DND-41 (cell line): ENCODE measurements at regions not wholly inside any gene's neighbourhood (a gene's known extent, or its start where the extent isn't known, plus 50 kb on each side); places are given as distances from the start of the nearest gene placed in this dataset.
"Not testable (repeated sequence)": the region's sequence is repeated elsewhere in the genome, so short reads cannot be mapped to it uniquely, and the experiment has no call there.

Experiments used
- ATAC-seq: fragments of 200-7000 bp; cut with Tn5 transposase; 3 replicates; pipeline ENCODE4 v1.9.1; 2021; ENCODE audit warnings: low read depth; ENCODE audit not compliant: insufficient read depth
- DNase-seq: peaks from one replicate; pipeline ENCODE4 v3.0.0-alpha.2; 2020
- H2AFZ ChIP-seq: 2 replicates; pipeline ENCODE4 v1.6.0; 2012; ENCODE audit warnings: low read depth, low read length
- H3K27ac ChIP-seq: 2 replicates; pipeline ENCODE4 v1.5.1; 2012; ENCODE audit warnings: low read length, inconsistent platforms
- H3K27me3 ChIP-seq: fragments of 200-600 bp; sonication (generic); 2 replicates; pipeline ENCODE4 v1.6.0; 2012; ENCODE audit warnings: low read length, mild to moderate bottlenecking, inconsistent platforms; ENCODE audit not compliant: insufficient read depth, poor library complexity
- H3K36me3 ChIP-seq: 2 replicates; pipeline ENCODE4 v1.5.1; 2012; ENCODE audit warnings: low read length, inconsistent platforms; ENCODE audit not compliant: insufficient read depth
- H3K4me1 ChIP-seq: 2 replicates; pipeline ENCODE4 v1.5.1; 2012; ENCODE audit warnings: mild to moderate bottlenecking, low read length; ENCODE audit not compliant: insufficient read depth
- H3K4me2 ChIP-seq: 2 replicates; pipeline ENCODE4 v1.6.0; 2012; ENCODE audit warnings: mild to moderate bottlenecking, moderate library complexity, low read length, inconsistent platforms; ENCODE audit not compliant: insufficient read depth
- H3K4me3 ChIP-seq, 2 experiments: fragments of 200-600 bp in 1 of 2; shearing (Covaris generic) in 1 of 2; 2 replicates each; pipeline ENCODE4 v1.5.1; 2012 to 2016; ENCODE audit warnings: inconsistent platforms in 2 of 2, low read length in 2 of 2, mild to moderate bottlenecking in 2 of 2, low read depth in 1 of 2, moderate library complexity in 1 of 2
- H3K79me2 ChIP-seq: 2 replicates; pipeline ENCODE4 v1.6.0; 2012; ENCODE audit warnings: low read length, inconsistent platforms; ENCODE audit not compliant: insufficient read depth
- H3K9ac ChIP-seq: 2 replicates; pipeline ENCODE4 v1.6.0; 2012; ENCODE audit warnings: low read depth, mild to moderate bottlenecking, inconsistent platforms, low read length, moderate library complexity
- H3K9me3 ChIP-seq: 2 replicates; pipeline ENCODE4 v1.5.1; 2012; ENCODE audit warnings: low read length, moderate library complexity, mild to moderate bottlenecking, inconsistent platforms; ENCODE audit not compliant: insufficient read depth, severe bottlenecking
- H4K20me1 ChIP-seq: 2 replicates; pipeline ENCODE4 v1.6.0; 2012; ENCODE audit warnings: low read length; ENCODE audit not compliant: insufficient read depth
- EZH2 ChIP-seq: IDR thresholded peaks from 3 replicates; pipeline ENCODE4 v1.6.1; 2012; ENCODE audit warnings: borderline replicate concordance, low read depth, mild to moderate bottlenecking, moderate library complexity, low read length, inconsistent platforms; ENCODE audit not compliant: severe bottlenecking
- TF ChIP-seq, protein P1 (sequence below): IDR thresholded peaks from 2 replicates; pipeline ENCODE4 v1.5.1; 2012; ENCODE audit warnings: borderline replicate concordance, low read length, moderate library complexity, mild to moderate bottlenecking; ENCODE audit not compliant: poor library complexity, severe bottlenecking; ENCODE audit errors: extremely low read depth

DNA sequence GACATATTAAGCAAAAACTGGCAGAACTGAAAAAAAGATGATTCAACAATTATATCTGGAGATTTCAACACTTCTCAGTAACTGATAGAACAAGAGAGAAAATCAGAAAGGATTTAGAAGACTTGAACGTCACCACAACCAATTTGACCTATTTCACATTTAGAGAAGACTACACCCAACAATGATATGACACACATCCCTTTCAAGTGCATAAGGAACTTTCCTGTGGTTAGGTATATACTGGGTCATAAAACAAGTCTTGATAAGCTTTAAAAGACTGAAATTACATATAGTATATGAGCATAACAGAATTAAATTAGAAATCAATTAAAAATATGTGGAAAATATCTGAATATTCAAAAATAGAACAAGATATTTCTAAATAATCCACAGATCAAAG lies 201.2 kb upstream of the HAND2 start:
- no peaks in the 10 kb centered on the region for H3K79me2 ChIP-seq
- H3K9me3 ChIP-seq = no peaks in the 10 kb centered on the region
- no peak overlapping the region for H3K9ac ChIP-seq
- no peaks in the 10 kb centered on the region; the same call in 1 of the 2 replicates for H4K20me1 ChIP-seq
- ATAC-seq (no peak), DNase-seq (no peak)
- H3K36me3 ChIP-seq = no peaks in the 10 kb centered on the region
- H3K4me2 ChIP-seq = no peak overlapping the region
- no peak overlapping the region for H3K27ac ChIP-seq
- TF ChIP-seq, protein P1, sequence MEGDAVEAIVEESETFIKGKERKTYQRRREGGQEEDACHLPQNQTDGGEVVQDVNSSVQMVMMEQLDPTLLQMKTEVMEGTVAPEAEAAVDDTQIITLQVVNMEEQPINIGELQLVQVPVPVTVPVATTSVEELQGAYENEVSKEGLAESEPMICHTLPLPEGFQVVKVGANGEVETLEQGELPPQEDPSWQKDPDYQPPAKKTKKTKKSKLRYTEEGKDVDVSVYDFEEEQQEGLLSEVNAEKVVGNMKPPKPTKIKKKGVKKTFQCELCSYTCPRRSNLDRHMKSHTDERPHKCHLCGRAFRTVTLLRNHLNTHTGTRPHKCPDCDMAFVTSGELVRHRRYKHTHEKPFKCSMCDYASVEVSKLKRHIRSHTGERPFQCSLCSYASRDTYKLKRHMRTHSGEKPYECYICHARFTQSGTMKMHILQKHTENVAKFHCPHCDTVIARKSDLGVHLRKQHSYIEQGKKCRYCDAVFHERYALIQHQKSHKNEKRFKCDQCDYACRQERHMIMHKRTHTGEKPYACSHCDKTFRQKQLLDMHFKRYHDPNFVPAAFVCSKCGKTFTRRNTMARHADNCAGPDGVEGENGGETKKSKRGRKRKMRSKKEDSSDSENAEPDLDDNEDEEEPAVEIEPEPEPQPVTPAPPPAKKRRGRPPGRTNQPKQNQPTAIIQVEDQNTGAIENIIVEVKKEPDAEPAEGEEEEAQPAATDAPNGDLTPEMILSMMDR = no peak
- no peak for TF ChIP-seq EZH2
- no peaks in the 10 kb centered on the region for H3K4me1 ChIP-seq
- no peaks in the 10 kb centered on the region for H3K27me3 ChIP-seq
- no peak overlapping the region for H3K4me3 ChIP-seq
- H2AFZ ChIP-seq = no peak overlapping the region

DNA sequence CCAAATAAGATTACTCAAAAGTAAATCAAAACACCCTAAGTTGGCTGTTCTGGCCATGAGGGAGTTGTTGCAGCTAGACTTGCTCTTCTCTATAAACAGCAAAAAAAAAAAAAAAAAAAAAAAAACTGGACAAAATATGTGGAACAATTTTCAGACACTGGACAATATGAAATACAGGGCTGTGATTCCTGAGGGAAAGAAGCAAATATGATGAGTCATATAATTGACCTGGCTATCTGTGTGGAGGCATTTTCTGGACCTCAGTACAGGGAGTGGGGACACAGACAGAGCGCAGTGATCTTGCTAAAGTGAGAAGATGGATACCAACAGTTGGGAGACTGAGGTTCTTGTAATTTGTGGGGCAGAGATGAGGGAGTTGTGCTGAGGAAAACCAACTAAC lies 192.0 kb upstream of the HAND2 start:
- no peak for ATAC-seq
- Histone ChIP-seq H3K9ac (no peak overlapping the region), H2AFZ (no peak overlapping the region), H3K36me3 (no peaks in the 10 kb centered on the region), H3K27ac (no peak overlapping the region), H3K9me3 (peaks cover 3% of the 10 kb centered on the region), H3K4me3 (no peak overlapping the region), H4K20me1 (no peaks in the 10 kb centered on the region), H3K27me3 (no peaks in the 10 kb centered on the region), H3K4me1 (no peaks in the 10 kb centered on the region), H3K4me2 (no peak overlapping the region), H3K79me2 (no peaks in the 10 kb centered on the region)
- DNase-seq = no peak
- no peak for TF ChIP-seq EZH2
- TF ChIP-seq, protein P1 = no peak

DNA sequence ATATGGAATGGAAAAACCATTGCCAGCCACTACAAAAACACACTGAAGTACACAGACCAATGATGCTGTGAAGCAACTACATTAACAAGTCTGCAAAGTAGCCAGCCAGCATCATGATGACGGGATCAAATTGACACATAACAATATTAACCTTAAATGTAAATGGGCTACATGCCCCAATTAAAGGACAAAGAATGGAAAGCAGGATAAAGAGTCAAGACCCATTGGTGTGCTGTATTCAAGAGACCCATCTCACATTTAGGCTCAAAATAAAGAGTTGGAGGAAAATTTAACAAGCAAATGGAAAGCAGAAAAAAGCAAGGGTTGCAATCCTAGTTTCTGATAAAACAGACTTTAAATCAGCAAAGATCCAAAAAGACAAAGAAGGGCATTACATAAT lies 188.5 kb upstream of the HAND2 start:
- not testable (repeated sequence) for H3K9me3 ChIP-seq, H3K27ac ChIP-seq, H3K9ac ChIP-seq, H3K4me2 ChIP-seq, H3K4me1 ChIP-seq, H3K4me3 ChIP-seq, H3K27me3 ChIP-seq, H4K20me1 ChIP-seq, DNase-seq, ATAC-seq, H3K36me3 ChIP-seq, H2AFZ ChIP-seq, H3K79me2 ChIP-seq

DNA sequence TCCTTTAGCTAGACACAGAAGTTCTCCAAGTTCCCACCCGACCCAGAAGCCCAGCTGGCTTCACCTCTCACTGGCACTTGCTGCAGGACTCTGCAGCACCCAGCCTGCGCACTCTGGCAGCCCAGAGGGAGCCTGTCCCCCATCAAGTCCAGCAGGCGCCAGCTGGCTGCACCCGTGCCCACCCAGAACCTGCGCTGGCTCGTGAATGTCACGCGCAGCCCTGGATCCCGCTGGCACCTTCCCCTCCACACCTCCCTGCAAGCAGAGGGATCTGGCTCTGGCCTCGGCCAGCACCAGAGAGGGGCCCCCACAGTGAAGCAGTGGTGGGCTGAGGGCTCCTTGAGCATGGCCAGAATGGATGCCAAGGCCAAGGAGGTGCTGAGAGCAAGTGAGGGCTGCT lies 187.6 kb upstream of the HAND2 start:
- H3K4me3 ChIP-seq = no peak overlapping the region
- no peak for ATAC-seq
- H3K27ac ChIP-seq = no peak overlapping the region
- peaks cover 3% of the 10 kb centered on the region for H3K9me3 ChIP-seq
- H2AFZ ChIP-seq = no peak overlapping the region
- no peaks in the 10 kb centered on the region for H3K36me3 ChIP-seq
- no peak for DNase-seq
- H3K4me1 ChIP-seq = no peaks in the 10 kb centered on the region
- H3K9ac ChIP-seq = no peak overlapping the region
- no peak overlapping the region for H3K4me2 ChIP-seq
- TF ChIP-seq, protein P1 = no peak
- TF ChIP-seq EZH2 = no peak
- no peaks in the 10 kb centered on the region for H3K27me3 ChIP-seq
- H3K79me2 ChIP-seq = no peaks in the 10 kb centered on the region
- no peaks in the 10 kb centered on the region for H4K20me1 ChIP-seq
